Activated CD8-positive, alpha-beta T cell treated with anti-CD3 and anti-CD28 coated beads for 36 hours (primary cell): ENCODE measurements at regions not wholly inside any gene's neighbourhood (a gene's known extent, or its start where the extent isn't known, plus 50 kb on each side); places are given as distances from the start of the nearest gene placed in this dataset.

ENCODE experiments used
- ATAC-seq: fragments of 200-7000 bp; cut with Tn5 transposase; one replicate; pipeline ENCODE4 v1.10.0; 2021; ENCODE audit warnings: mild to moderate bottlenecking, moderate library complexity
- CTCF ChIA-PET: fragments of 350-600 bp; sonication (Branson Sonifier 250); formaldehyde crosslinking; loops from one replicate; lab custom pipeline; 2021; ENCODE audit warnings: antibody characterized with exemption; lab: Charles Lee
- POLR2A ChIA-PET: fragments of 350-600 bp; sonication (Branson Sonifier 250); formaldehyde crosslinking; loops from one replicate; lab custom pipeline; 2021; ENCODE audit warnings: antibody characterized with exemption; lab: Charles Lee
- DNase-seq: peaks from one replicate; pipeline ENCODE4 v3.0.0-alpha.2; 2020
- H3K27ac Mint-ChIP-seq: one replicate; pipeline ENCODE4 v1.8.0; 2021; ENCODE audit warnings: mild to moderate bottlenecking, mixed read lengths
- H3K27me3 Mint-ChIP-seq: one replicate; pipeline ENCODE4 v1.8.0; 2021; ENCODE audit warnings: mixed read lengths
- H3K36me3 Mint-ChIP-seq: one replicate; pipeline ENCODE4 v1.8.0; 2021; ENCODE audit warnings: low read depth, mixed read lengths
- H3K4me1 Mint-ChIP-seq: one replicate; pipeline ENCODE4 v1.8.0; 2021; ENCODE audit warnings: low read depth, mixed read lengths
- H3K4me3 Mint-ChIP-seq: one replicate; pipeline ENCODE4 v1.8.0; 2021; ENCODE audit warnings: mild to moderate bottlenecking, moderate library complexity, mixed read lengths
- H3K9me3 Mint-ChIP-seq: one replicate; pipeline ENCODE4 v1.8.0; 2021; ENCODE audit warnings: mixed read lengths
- CTCF ChIP-seq: fragments of 200-600 bp; IDR thresholded peaks from one replicate; pipeline ENCODE4 v1.8.0; 2022; ENCODE audit warnings: antibody characterized with exemption, mild to moderate bottlenecking
- intact Hi-C: fragments of 100-400 bp; cut with micrococcal nuclease; formaldehyde crosslinking; loops from one replicate; pipeline ENCODE4 v1.10.0; 2022

- CTCF ChIA-PET: no interaction called here
- Mint-ChIP-seq H3K36me3 (no peaks in the 10 kb centered on the region), H3K27me3 (peaks cover 11% of the 10 kb centered on the region), H3K4me3 (no peak overlapping the region), H3K9me3 (no peaks in the 10 kb centered on the region), H3K27ac (no peak overlapping the region), H3K4me1 (no peaks in the 10 kb centered on the region)
- no peak for TF ChIP-seq CTCF
- POLR2A ChIA-PET: no interaction called here
- ATAC-seq (no peak), DNase-seq (peak; percentile 33)
- intact Hi-C loops: no loop called here
Observed at GRCh38 chr2:41791523-41791922, 256.3 kb upstream of the PKDCC start.

- intact Hi-C loops: no loop called here
- ATAC-seq (no peak), DNase-seq (no peak)
- no peak for TF ChIP-seq CTCF
- POLR2A ChIA-PET: no interaction called here
- H3K27me3 Mint-ChIP-seq: peaks cover 43% of the 10 kb centered on the region
- CTCF ChIA-PET: no interaction called here
- no peaks in the 10 kb centered on the region for H3K36me3 Mint-ChIP-seq
- H3K27ac Mint-ChIP-seq: no peak overlapping the region
- H3K4me1 Mint-ChIP-seq: no peaks in the 10 kb centered on the region
- H3K9me3 Mint-ChIP-seq: peaks cover 13% of the 10 kb centered on the region
- no peak overlapping the region for H3K4me3 Mint-ChIP-seq
Observed at GRCh38 chr2:41803361-41803760, 244.5 kb upstream of the PKDCC start.

GRCh38 chr2:41806286-41806685 lies 241.5 kb upstream of the PKDCC start:
- H3K4me3 Mint-ChIP-seq: no peak overlapping the region
- CTCF ChIA-PET: no interaction called here
- intact Hi-C loops: no loop called here
- no peaks in the 10 kb centered on the region for H3K36me3 Mint-ChIP-seq
- H3K9me3 Mint-ChIP-seq: peaks cover 10% of the 10 kb centered on the region
- H3K27me3 Mint-ChIP-seq: peaks cover 47% of the 10 kb centered on the region
- POLR2A ChIA-PET: no interaction called here
- no peak overlapping the region for H3K27ac Mint-ChIP-seq
- TF ChIP-seq CTCF: no peak
- no peak for DNase-seq
- no peaks in the 10 kb centered on the region for H3K4me1 Mint-ChIP-seq
- no peak for ATAC-seq

- H3K9me3 Mint-ChIP-seq: peaks cover 6% of the 10 kb centered on the region
- ChIA-PET CTCF (interaction anchor here (1.2 kb wide), 1 partner anchor 156 kb away, joined by 3 read pairs; no protein-coding TSS in a partner anchor), POLR2A (no interaction called here)
Observed at GRCh38 chr2:41821167-41821566, 226.7 kb upstream of the PKDCC start.

GRCh38 chr2:41826921-41827320 lies 220.9 kb upstream of the PKDCC start:
- intact Hi-C loops: no loop called here
- ATAC-seq (no peak), DNase-seq (no peak)
- Mint-ChIP-seq H3K4me1 (no peaks in the 10 kb centered on the region), H3K27me3 (peaks cover 19% of the 10 kb centered on the region), H3K36me3 (no peaks in the 10 kb centered on the region), H3K27ac (no peak overlapping the region), H3K4me3 (no peak overlapping the region), H3K9me3 (no peaks in the 10 kb centered on the region)
- POLR2A ChIA-PET: no interaction called here
- CTCF ChIA-PET: interaction anchor here (1.0 to 1.5 kb wide), 2 partner anchors 13 to 15 kb away, joined by 4 read pairs; no protein-coding TSS in a partner anchor
- TF ChIP-seq CTCF: no peak

More at GRCh38 chr2:41821167-41821566, 226.7 kb upstream of the PKDCC start:
- no peak overlapping the region for H3K4me3 Mint-ChIP-seq
- intact Hi-C loops: no loop called here
- no peaks in the 10 kb centered on the region for H3K36me3 Mint-ChIP-seq
- no peak for TF ChIP-seq CTCF
- H3K27me3 Mint-ChIP-seq: peaks cover 18% of the 10 kb centered on the region
- ATAC-seq (no peak), DNase-seq (no peak)
- H3K4me1 Mint-ChIP-seq: no peaks in the 10 kb centered on the region
- no peak overlapping the region for H3K27ac Mint-ChIP-seq
